ENCODE measurements at regions not wholly inside any gene's neighbourhood (a gene's known extent, or its start where the extent isn't known, plus 50 kb on each side); places are given as distances from the start of the nearest gene placed in this dataset.

DNA sequence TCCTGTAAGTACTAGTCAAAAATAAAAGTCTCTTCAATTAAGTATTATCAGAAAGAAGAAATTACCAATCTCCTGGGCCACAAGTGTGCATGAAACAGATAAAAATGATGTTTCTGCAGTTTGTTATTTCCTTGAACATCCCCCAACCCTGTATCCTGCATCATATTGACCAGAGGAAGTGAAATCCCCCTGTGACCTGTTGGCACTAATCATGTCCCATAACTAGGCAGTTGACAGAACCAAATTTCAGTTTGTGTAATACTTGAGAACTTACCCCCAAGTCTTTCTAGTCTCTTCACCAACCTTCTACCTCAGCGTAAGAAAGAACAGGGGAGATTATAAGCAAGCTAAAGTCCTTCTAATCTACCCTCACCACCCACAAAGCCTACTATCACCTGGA, 368.2 kb upstream of the PDE4D start:
- POLR2A ChIA-PET, result no interaction called here
- H3K36me3 Mint-ChIP-seq (ENCODE audit: low read depth), result no peaks in the 10 kb centered on the region
- no peaks in the 10 kb centered on the region for H3K4me1 Mint-ChIP-seq (ENCODE audit: low read depth)
- H3K27ac Mint-ChIP-seq, result no peak overlapping the region
- H3K27me3 Mint-ChIP-seq, result no peaks in the 10 kb centered on the region
- Histone ChIP-seq H3K27me3 (ENCODE audit: control insufficient read depth in 1 of 2, insufficient read depth in 2 of 2, low read length in 2 of 2) (no peaks in the 10 kb centered on the region), H3K4me3 (ENCODE audit: low read length) (no peak overlapping the region), H3K36me3 (ENCODE audit: insufficient read depth, low read length) (no peaks in the 10 kb centered on the region), H3K9me3 (ENCODE audit: control insufficient read depth in 1 of 2, insufficient read depth in 1 of 2, low read length in 2 of 2) (no peaks in the 10 kb centered on the region), H3K27ac (ENCODE audit: low read depth in 1 of 2, low read length in 2 of 2) (no peak overlapping the region), H3K4me1 (ENCODE audit: insufficient read depth, low read length) (no peaks in the 10 kb centered on the region)
- TF ChIP-seq, protein P1, sequence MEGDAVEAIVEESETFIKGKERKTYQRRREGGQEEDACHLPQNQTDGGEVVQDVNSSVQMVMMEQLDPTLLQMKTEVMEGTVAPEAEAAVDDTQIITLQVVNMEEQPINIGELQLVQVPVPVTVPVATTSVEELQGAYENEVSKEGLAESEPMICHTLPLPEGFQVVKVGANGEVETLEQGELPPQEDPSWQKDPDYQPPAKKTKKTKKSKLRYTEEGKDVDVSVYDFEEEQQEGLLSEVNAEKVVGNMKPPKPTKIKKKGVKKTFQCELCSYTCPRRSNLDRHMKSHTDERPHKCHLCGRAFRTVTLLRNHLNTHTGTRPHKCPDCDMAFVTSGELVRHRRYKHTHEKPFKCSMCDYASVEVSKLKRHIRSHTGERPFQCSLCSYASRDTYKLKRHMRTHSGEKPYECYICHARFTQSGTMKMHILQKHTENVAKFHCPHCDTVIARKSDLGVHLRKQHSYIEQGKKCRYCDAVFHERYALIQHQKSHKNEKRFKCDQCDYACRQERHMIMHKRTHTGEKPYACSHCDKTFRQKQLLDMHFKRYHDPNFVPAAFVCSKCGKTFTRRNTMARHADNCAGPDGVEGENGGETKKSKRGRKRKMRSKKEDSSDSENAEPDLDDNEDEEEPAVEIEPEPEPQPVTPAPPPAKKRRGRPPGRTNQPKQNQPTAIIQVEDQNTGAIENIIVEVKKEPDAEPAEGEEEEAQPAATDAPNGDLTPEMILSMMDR (IDR thresholded peaks at IDR 0.05), result no peak
- ATAC-seq (ENCODE audit: poor library complexity) (no peak), DNase-seq (no peak)
- H3K9me3 Mint-ChIP-seq, result no peaks in the 10 kb centered on the region
- no peak overlapping the region for H3K4me3 Mint-ChIP-seq
- intact Hi-C loops (cut with DNase I, micrococcal nuclease), result no loop called here
- CTCF ChIA-PET, result no interaction called here

DNA sequence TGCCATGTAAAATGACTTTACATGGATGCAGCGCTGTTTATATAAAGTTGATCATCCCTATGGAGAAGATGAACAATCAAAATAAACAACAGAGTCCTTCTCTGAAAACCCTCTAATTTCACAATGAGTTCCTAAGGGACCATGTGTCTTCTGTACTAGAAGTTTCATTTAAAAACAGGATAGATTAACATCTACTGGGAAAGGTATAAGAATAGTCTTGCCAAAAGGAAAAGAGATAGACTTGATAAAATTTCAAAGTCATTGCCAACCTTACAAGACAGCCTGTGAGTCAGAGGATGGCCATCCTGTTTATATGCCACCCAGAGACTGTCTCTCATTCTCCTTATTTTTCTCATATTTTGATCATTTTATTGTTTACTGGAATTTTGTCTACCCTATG, 367.1 kb upstream of the PDE4D start:
- ATAC-seq (ENCODE audit: poor library complexity), result no peak
- Histone ChIP-seq H3K27me3 (ENCODE audit: control insufficient read depth in 1 of 2, insufficient read depth in 2 of 2, low read length in 2 of 2) (no peaks in the 10 kb centered on the region), H3K36me3 (ENCODE audit: insufficient read depth, low read length) (no peaks in the 10 kb centered on the region), H3K4me3 (ENCODE audit: low read length) (no peak overlapping the region), H3K27ac (ENCODE audit: low read depth in 1 of 2, low read length in 2 of 2) (no peak overlapping the region), H3K9me3 (ENCODE audit: control insufficient read depth in 1 of 2, insufficient read depth in 1 of 2, low read length in 2 of 2) (no peaks in the 10 kb centered on the region), H3K4me1 (ENCODE audit: insufficient read depth, low read length) (no peaks in the 10 kb centered on the region)
- intact Hi-C loops (cut with DNase I, micrococcal nuclease), result no loop called here
- POLR2A ChIA-PET, result no interaction called here
- Mint-ChIP-seq H3K27me3 (no peaks in the 10 kb centered on the region), H3K4me1 (ENCODE audit: low read depth) (no peaks in the 10 kb centered on the region), H3K4me3 (no peak overlapping the region), H3K9me3 (no peaks in the 10 kb centered on the region), H3K36me3 (ENCODE audit: low read depth) (no peaks in the 10 kb centered on the region), H3K27ac (no peak overlapping the region)
- TF ChIP-seq, protein P1 (IDR thresholded peaks at IDR 0.05), result no peak
- CTCF ChIA-PET, result no interaction called here
- DNase-seq, result no peak

DNA sequence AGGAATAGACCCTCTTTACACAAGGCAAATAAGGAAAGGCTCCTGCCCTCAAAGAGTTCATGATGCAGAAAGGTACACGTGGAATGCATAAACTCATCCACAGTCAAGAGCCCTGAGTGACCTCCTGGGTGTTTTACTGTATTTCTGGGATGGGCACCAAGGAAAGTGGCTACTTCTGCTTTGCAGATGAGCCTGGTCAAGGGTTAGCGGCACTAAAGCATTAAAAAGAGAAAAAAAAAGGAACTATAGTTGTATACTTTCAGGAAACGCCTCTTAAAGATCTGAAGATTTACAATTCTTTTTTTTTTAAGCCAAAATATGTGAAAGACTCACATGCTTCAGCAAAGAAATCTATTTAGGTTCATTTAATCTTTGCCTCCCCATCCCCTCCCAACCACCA, 366.2 kb upstream of the PDE4D start:
- DNase-seq (peak in 1 of 14 experiments; percentile 7), ATAC-seq (ENCODE audit: poor library complexity) (no peak)
- no peaks in the 10 kb centered on the region for H3K27me3 ChIP-seq (ENCODE audit: control insufficient read depth in 1 of 2, insufficient read depth in 2 of 2, low read length in 2 of 2)
- H3K27ac ChIP-seq (ENCODE audit: low read depth in 1 of 2, low read length in 2 of 2), result no peak overlapping the region
- intact Hi-C loops (cut with DNase I, micrococcal nuclease), result no loop called here
- no peak overlapping the region for H3K4me3 ChIP-seq (ENCODE audit: low read length)
- H3K4me1 ChIP-seq (ENCODE audit: insufficient read depth, low read length), result no peaks in the 10 kb centered on the region
- ChIA-PET POLR2A (no interaction called here), CTCF (no interaction called here)
- TF ChIP-seq, protein P1 (IDR thresholded peaks at IDR 0.05), result no peak
- H3K27ac Mint-ChIP-seq, result no peak overlapping the region
- no peaks in the 10 kb centered on the region for H3K4me1 Mint-ChIP-seq (ENCODE audit: low read depth)
- H3K9me3 Mint-ChIP-seq, result peaks cover 4% of the 10 kb centered on the region
- H3K27me3 Mint-ChIP-seq, result no peaks in the 10 kb centered on the region
- no peaks in the 10 kb centered on the region for H3K36me3 ChIP-seq (ENCODE audit: insufficient read depth, low read length)
- H3K36me3 Mint-ChIP-seq (ENCODE audit: low read depth), result no peaks in the 10 kb centered on the region
- no peak overlapping the region for H3K4me3 Mint-ChIP-seq
- H3K9me3 ChIP-seq (ENCODE audit: control insufficient read depth in 1 of 2, insufficient read depth in 1 of 2, low read length in 2 of 2), result no peaks in the 10 kb centered on the region
